ENCODE measurements at regions not wholly inside any gene's neighbourhood (a gene's known extent, or its start where the extent isn't known, plus 50 kb on each side); places are given as distances from the start of the nearest gene placed in this dataset.

DNA sequence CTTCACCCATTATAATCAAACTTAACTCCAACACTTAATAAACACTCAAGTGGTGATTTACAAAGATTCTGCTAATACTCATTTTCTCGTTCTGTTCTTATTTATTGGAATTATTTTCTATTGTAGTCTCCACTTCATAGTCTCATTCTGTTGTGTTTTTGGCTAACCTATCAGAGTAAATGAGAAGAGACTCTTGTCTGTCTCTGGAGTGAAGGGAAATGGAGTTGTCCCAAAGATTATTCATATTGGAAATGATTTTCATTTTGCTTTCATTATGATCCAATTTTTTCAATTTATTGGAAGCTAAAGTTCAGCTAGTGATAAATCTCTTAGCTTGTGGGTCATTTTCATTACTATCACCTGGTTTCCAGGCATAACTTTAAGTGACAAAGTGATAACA lies 454.9 kb upstream of the JAG1 start:
- TF ChIP-seq ZNF114 (CRISPR knock-in tag; IDR thresholded peaks at IDR 0.05) (no peak), EZH2 (IDR thresholded peaks at IDR 0.05; ENCODE audit: low read depth, unreplicated experiment) (no peak)
- TF ChIP-seq, protein P1, sequence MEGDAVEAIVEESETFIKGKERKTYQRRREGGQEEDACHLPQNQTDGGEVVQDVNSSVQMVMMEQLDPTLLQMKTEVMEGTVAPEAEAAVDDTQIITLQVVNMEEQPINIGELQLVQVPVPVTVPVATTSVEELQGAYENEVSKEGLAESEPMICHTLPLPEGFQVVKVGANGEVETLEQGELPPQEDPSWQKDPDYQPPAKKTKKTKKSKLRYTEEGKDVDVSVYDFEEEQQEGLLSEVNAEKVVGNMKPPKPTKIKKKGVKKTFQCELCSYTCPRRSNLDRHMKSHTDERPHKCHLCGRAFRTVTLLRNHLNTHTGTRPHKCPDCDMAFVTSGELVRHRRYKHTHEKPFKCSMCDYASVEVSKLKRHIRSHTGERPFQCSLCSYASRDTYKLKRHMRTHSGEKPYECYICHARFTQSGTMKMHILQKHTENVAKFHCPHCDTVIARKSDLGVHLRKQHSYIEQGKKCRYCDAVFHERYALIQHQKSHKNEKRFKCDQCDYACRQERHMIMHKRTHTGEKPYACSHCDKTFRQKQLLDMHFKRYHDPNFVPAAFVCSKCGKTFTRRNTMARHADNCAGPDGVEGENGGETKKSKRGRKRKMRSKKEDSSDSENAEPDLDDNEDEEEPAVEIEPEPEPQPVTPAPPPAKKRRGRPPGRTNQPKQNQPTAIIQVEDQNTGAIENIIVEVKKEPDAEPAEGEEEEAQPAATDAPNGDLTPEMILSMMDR (conservative IDR thresholded peaks at IDR 0.05; ENCODE audit: low read depth in 2 of 2), result no peak
- TF ChIP-seq, protein P2, sequence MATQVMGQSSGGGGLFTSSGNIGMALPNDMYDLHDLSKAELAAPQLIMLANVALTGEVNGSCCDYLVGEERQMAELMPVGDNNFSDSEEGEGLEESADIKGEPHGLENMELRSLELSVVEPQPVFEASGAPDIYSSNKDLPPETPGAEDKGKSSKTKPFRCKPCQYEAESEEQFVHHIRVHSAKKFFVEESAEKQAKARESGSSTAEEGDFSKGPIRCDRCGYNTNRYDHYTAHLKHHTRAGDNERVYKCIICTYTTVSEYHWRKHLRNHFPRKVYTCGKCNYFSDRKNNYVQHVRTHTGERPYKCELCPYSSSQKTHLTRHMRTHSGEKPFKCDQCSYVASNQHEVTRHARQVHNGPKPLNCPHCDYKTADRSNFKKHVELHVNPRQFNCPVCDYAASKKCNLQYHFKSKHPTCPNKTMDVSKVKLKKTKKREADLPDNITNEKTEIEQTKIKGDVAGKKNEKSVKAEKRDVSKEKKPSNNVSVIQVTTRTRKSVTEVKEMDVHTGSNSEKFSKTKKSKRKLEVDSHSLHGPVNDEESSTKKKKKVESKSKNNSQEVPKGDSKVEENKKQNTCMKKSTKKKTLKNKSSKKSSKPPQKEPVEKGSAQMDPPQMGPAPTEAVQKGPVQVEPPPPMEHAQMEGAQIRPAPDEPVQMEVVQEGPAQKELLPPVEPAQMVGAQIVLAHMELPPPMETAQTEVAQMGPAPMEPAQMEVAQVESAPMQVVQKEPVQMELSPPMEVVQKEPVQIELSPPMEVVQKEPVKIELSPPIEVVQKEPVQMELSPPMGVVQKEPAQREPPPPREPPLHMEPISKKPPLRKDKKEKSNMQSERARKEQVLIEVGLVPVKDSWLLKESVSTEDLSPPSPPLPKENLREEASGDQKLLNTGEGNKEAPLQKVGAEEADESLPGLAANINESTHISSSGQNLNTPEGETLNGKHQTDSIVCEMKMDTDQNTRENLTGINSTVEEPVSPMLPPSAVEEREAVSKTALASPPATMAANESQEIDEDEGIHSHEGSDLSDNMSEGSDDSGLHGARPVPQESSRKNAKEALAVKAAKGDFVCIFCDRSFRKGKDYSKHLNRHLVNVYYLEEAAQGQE (IDR thresholded peaks at IDR 0.05; ENCODE audit: unreplicated experiment), result no peak
- TF ChIP-seq, protein P3, sequence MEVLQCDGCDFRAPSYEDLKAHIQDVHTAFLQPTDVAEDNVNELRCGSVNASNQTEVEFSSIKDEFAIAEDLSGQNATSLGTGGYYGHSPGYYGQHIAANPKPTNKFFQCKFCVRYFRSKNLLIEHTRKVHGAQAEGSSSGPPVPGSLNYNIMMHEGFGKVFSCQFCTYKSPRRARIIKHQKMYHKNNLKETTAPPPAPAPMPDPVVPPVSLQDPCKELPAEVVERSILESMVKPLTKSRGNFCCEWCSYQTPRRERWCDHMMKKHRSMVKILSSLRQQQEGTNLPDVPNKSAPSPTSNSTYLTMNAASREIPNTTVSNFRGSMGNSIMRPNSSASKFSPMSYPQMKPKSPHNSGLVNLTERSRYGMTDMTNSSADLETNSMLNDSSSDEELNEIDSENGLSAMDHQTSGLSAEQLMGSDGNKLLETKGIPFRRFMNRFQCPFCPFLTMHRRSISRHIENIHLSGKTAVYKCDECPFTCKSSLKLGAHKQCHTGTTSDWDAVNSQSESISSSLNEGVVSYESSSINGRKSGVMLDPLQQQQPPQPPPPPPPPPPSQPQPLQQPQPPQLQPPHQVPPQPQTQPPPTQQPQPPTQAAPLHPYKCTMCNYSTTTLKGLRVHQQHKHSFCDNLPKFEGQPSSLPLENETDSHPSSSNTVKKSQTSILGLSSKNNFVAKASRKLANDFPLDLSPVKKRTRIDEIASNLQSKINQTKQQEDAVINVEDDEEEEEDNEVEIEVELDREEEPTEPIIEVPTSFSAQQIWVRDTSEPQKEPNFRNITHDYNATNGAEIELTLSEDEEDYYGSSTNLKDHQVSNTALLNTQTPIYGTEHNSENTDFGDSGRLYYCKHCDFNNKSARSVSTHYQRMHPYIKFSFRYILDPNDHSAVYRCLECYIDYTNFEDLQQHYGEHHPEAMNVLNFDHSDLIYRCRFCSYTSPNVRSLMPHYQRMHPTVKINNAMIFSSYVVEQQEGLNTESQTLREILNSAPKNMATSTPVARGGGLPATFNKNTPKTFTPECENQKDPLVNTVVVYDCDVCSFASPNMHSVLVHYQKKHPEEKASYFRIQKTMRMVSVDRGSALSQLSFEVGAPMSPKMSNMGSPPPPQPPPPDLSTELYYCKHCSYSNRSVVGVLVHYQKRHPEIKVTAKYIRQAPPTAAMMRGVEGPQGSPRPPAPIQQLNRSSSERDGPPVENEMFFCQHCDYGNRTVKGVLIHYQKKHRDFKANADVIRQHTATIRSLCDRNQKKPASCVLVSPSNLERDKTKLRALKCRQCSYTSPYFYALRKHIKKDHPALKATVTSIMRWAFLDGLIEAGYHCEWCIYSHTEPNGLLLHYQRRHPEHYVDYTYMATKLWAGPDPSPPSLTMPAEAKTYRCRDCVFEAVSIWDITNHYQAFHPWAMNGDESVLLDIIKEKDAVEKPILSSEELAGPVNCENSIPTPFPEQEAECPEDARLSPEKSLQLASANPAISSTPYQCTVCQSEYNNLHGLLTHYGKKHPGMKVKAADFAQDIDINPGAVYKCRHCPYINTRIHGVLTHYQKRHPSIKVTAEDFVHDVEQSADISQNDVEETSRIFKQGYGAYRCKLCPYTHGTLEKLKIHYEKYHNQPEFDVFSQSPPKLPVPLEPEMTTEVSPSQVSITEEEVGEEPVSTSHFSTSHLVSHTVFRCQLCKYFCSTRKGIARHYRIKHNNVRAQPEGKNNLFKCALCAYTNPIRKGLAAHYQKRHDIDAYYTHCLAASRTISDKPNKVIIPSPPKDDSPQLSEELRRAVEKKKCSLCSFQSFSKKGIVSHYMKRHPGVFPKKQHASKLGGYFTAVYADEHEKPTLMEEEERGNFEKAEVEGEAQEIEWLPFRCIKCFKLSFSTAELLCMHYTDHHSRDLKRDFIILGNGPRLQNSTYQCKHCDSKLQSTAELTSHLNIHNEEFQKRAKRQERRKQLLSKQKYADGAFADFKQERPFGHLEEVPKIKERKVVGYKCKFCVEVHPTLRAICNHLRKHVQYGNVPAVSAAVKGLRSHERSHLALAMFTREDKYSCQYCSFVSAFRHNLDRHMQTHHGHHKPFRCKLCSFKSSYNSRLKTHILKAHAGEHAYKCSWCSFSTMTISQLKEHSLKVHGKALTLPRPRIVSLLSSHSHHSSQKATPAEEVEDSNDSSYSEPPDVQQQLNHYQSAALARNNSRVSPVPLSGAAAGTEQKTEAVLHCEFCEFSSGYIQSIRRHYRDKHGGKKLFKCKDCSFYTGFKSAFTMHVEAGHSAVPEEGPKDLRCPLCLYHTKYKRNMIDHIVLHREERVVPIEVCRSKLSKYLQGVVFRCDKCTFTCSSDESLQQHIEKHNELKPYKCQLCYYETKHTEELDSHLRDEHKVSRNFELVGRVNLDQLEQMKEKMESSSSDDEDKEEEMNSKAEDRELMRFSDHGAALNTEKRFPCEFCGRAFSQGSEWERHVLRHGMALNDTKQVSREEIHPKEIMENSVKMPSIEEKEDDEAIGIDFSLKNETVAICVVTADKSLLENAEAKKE (CRISPR knock-in tag; IDR thresholded peaks at IDR 0.05), result no peak
- Histone ChIP-seq H3K4me3 (no peak overlapping the region), H4K20me1 (replicated peaks; ENCODE audit: insufficient read depth) (no peaks in the 10 kb centered on the region), H3K9me2 (ENCODE audit: insufficient read depth) (peaks cover 10% of the 10 kb centered on the region; the same call in 1 of the 2 replicates), H3K79me2 (replicated peaks; ENCODE audit: insufficient read depth) (no peaks in the 10 kb centered on the region), H3F3A (replicated peaks; ENCODE audit: low read depth) (no peaks in the 10 kb centered on the region), H3K27ac (ENCODE audit: low read depth) (no peak overlapping the region), H2AFZ (no peak overlapping the region), H3K36me3 (ENCODE audit: insufficient read depth) (no peaks in the 10 kb centered on the region), H3K4me2 (no peak overlapping the region), H3K4me1 (ENCODE audit: insufficient read depth) (no peaks in the 10 kb centered on the region), H3K27me3 (ENCODE audit: insufficient read depth) (no peaks in the 10 kb centered on the region)
- H3K27ac Mint-ChIP-seq, result no peak overlapping the region
- H3K4me3 Mint-ChIP-seq, result no peak overlapping the region
- H3K36me3 Mint-ChIP-seq (ENCODE audit: low read depth), result no peaks in the 10 kb centered on the region
- peaks cover 2% of the 10 kb centered on the region for H3K27me3 Mint-ChIP-seq (ENCODE audit: insufficient read depth, low read depth, poor library complexity)
- ATAC-seq, result no peak
- no peak for DNase-seq (ENCODE audit: low spot score)
- no peaks in the 10 kb centered on the region for H3K9me3 Mint-ChIP-seq
- H3K4me1 Mint-ChIP-seq, result no peaks in the 10 kb centered on the region

Data from GM23338 (cell line).